ENCODE measurements at regions not wholly inside any gene's neighbourhood (a gene's known extent, or its start where the extent isn't known, plus 50 kb on each side); places are given as distances from the start of the nearest gene placed in this dataset.

DNA sequence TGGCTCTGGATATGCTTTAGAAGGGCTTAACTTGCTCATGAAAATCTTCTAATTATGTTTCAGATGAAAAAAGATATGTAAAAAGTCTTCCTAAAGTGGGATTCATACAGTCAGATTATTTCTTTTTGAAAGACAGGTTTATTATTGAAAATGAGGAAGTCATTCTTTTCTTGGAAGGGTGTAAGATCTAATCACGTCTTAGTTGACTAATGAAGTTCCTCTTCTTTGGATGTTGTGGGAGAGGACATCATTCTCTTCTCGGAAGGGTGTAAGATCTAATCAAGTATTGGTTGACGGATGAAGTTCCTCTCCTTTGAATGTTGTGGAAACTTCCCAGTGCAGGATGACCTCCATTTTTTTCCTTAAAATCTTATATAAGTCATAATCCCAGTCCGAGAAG is 74.9 kb downstream of the ALG10 start:
- intact Hi-C loops (cut with DNase I; ENCODE audit: low total_unique reads) = no loop called here
- no peak for DNase-seq (ENCODE audit: low spot score in 2 of 2)
- 55 to 60% methylated on average over 4 of the region's 4 CpGs for WGBS, 2 donors
- no peak for TF ChIP-seq POLR2A (IDR thresholded peaks at IDR 0.05)
- TF ChIP-seq, protein P1, sequence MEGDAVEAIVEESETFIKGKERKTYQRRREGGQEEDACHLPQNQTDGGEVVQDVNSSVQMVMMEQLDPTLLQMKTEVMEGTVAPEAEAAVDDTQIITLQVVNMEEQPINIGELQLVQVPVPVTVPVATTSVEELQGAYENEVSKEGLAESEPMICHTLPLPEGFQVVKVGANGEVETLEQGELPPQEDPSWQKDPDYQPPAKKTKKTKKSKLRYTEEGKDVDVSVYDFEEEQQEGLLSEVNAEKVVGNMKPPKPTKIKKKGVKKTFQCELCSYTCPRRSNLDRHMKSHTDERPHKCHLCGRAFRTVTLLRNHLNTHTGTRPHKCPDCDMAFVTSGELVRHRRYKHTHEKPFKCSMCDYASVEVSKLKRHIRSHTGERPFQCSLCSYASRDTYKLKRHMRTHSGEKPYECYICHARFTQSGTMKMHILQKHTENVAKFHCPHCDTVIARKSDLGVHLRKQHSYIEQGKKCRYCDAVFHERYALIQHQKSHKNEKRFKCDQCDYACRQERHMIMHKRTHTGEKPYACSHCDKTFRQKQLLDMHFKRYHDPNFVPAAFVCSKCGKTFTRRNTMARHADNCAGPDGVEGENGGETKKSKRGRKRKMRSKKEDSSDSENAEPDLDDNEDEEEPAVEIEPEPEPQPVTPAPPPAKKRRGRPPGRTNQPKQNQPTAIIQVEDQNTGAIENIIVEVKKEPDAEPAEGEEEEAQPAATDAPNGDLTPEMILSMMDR (IDR thresholded peaks at IDR 0.05) = no peak
- H3K4me3 ChIP-seq (ENCODE audit: low read depth, poor library complexity, severe bottlenecking) = no peak overlapping the region

DNA sequence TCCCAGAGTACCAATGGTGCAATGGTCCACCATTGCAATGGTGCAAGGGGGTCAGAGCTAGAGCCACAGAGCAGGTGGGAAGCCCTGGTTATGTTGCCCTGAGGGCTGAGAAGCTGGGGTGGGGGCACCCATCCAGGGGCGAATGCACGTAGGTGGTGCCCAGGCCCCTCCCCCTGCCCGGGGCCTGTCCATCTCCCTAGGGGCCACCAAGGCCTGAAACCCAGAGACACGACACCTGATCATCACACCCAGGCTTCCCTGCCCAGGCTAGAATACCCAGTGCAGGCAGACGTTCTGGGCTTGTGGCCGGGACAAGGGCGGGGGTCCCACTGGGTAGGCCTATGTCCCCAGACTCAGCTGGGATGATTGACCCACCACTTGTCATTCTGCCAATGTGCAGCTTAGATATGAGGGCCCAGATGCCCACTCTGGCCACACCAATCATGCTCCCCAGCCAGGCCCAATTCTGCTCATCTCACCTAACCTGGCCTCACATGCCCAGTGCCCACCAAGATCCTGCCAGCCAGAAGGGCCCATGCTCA is 83.2 kb downstream of the ALG10 start:
- 78 to 88% methylated on average over 6 of the region's 7 CpGs for WGBS, 2 donors
- TF ChIP-seq, protein P1 (IDR thresholded peaks at IDR 0.05) = no peak
- no peak for TF ChIP-seq POLR2A (IDR thresholded peaks at IDR 0.05)
- H3K4me3 ChIP-seq (ENCODE audit: low read depth, poor library complexity, severe bottlenecking) = no peak overlapping the region
- no peak for DNase-seq (ENCODE audit: low spot score in 2 of 2)
- intact Hi-C loops (cut with DNase I; ENCODE audit: low total_unique reads) = no loop called here

DNA sequence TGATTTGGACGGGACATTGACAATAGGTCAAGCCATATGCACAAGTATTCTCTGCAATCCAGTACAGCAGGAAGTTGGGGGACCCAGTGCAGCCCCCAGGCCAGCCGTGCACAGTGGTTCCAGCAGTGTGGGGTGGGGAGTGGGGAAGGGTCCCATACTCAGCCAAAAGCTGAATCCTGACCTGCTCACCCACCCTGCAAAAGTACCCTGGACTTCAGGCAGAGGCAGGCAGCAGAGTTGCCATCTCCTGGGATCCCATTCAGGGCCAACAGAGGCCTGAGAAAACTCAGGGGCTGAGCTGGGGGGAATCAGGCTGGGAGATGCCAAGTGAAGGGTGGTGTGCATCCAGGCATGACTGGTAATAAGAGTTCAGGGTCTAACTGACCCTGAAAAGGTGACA is 83.9 kb downstream of the ALG10 start:
- WGBS, 2 donors = 82 to 94% methylated on average over 2 of the region's 2 CpGs
- no peak overlapping the region for H3K4me3 ChIP-seq (ENCODE audit: low read depth, poor library complexity, severe bottlenecking)
- no peak for DNase-seq (ENCODE audit: low spot score in 2 of 2)
- TF ChIP-seq, protein P1 (IDR thresholded peaks at IDR 0.05) = no peak
- intact Hi-C loops (cut with DNase I; ENCODE audit: low total_unique reads) = no loop called here

DNA sequence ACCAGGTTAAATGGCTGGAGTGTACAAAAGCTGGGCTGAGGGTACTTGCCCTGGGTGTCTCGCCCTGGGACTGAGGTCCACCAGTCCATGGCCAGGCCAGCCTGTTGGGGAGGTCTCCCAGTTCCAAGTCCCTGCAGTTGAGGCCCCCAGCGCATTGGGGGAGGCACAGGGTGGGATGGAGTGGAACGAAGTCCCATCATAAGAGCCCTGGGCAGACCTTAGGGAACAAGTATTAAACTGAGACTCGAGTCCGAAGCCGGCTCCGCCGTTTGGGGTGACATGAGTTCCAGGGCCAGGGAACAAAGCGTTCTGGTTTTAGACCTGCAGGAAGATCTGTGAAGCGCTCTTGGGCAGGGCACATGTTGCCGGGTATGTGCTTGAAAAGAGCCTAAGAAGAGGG is 84.7 kb downstream of the ALG10 start:
- H3K4me3 ChIP-seq (ENCODE audit: low read depth, poor library complexity, severe bottlenecking) = no peak overlapping the region
- intact Hi-C loops (cut with DNase I; ENCODE audit: low total_unique reads) = no loop called here
- 85 to 91% methylated on average over 11 of the region's 11 CpGs for WGBS, 2 donors
- peak in 1 of 2 donors; percentile 84 for DNase-seq (ENCODE audit: low spot score in 2 of 2)
- TF ChIP-seq, protein P1 (IDR thresholded peaks at IDR 0.05) = no peak
- no peak for TF ChIP-seq POLR2A (IDR thresholded peaks at IDR 0.05)

DNA sequence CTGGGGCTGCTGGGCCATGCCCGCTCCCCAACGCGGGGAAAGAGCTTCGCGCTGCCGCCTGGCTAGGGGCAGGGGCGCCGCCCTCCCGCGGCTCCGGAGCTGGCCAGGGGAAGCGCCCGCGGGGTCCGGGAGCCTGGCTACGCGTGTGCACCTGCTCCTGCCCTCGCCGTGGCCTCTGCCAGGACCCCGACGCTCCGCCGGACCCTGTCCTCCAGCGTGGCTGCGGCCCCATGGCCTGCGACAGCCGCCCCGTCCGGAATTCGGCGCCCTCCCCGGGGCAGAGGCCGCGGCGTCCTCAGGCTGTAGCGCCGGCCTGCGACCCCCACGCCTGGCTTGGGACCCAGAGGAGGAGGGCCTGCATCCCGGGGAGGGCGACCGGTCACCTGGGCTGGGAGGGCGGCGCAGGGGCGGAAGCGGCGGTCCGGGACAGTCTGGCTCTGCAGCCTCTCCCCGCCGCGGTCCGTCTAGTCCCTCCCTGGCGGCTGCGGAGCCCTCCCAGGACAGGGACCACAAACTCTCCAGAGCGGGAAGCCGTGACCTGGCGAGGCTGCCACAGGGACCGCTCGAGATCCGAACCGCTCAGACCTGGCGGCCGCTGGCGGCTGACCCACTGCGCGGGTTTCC is 85.6 kb downstream of the ALG10 start:
- H3K4me3 ChIP-seq (ENCODE audit: low read depth, poor library complexity, severe bottlenecking) = no peak overlapping the region
- intact Hi-C loops (cut with DNase I; ENCODE audit: low total_unique reads) = no loop called here

More for the DNA sequence above, 85.6 kb downstream of the ALG10 start:
- TF ChIP-seq, protein P1 (IDR thresholded peaks at IDR 0.05) = no peak
- no peak for TF ChIP-seq POLR2A (IDR thresholded peaks at IDR 0.05)
- peak in 1 of 2 donors; percentile 83 for DNase-seq (ENCODE audit: low spot score in 2 of 2)
- 32% methylated on average over 18 of the region's 66 CpGs; no CpG with 5 or more reads in 1 of the 2 donors for WGBS, 2 donors
